Epithelial cell of esophagus (primary cell): ENCODE measurements at regions not wholly inside any gene's neighbourhood (a gene's known extent, or its start where the extent isn't known, plus 50 kb on each side); places are given as distances from the start of the nearest gene placed in this dataset.

Source experiments
- DNase-seq: peaks from one replicate; pipeline ENCODE4 v3.0.0; 2010; ENCODE audit warnings: low read depth
- H3K4me3 ChIP-seq: 2 replicates; pipeline ENCODE4 v1.5.1; 2011; ENCODE audit warnings: mild to moderate bottlenecking, low read length, control low read depth
- CTCF ChIP-seq: IDR thresholded peaks from 2 replicates; pipeline ENCODE4 v1.5.1; 2011; ENCODE audit warnings: low read depth, mild to moderate bottlenecking, low read length, control low read depth, inconsistent platforms; ENCODE audit not compliant: insufficient read depth; ENCODE audit errors: missing control alignments

- DNase-seq = no peak
- H3K4me3 ChIP-seq = no peak overlapping the region
- no peak for TF ChIP-seq CTCF
These were observed 283.4 kb downstream of the GRIN2B start for GRCh38 chr12:13697973-13698372.

- no peak for TF ChIP-seq CTCF
- no peak for DNase-seq
- H3K4me3 ChIP-seq = no peak overlapping the region
These were observed 285.6 kb downstream of the GRIN2B start for GRCh38 chr12:13695781-13696180.

GRCh38 chr12:13692332-13692731, 289.1 kb downstream of the GRIN2B start:
- H3K4me3 ChIP-seq = no peak overlapping the region
- TF ChIP-seq CTCF = no peak
- no peak for DNase-seq

- DNase-seq = no peak
- H3K4me3 ChIP-seq = no peak overlapping the region
- TF ChIP-seq CTCF = no peak
These were observed 289.8 kb downstream of the GRIN2B start for GRCh38 chr12:13691598-13691997.

GRCh38 chr12:13687633-13688032, 293.8 kb downstream of the GRIN2B start:
- DNase-seq = no peak
- no peak overlapping the region for H3K4me3 ChIP-seq
- TF ChIP-seq CTCF = no peak

GRCh38 chr12:13686260-13686659, 295.1 kb downstream of the GRIN2B start:
- DNase-seq = no peak
- TF ChIP-seq CTCF = no peak
- no peak overlapping the region for H3K4me3 ChIP-seq

GRCh38 chr12:13680916-13681315, 300.5 kb downstream of the GRIN2B start:
- DNase-seq = no peak
- H3K4me3 ChIP-seq = no peak overlapping the region
- TF ChIP-seq CTCF = no peak
